ENCODE measurements at regions not wholly inside any gene's neighbourhood (a gene's known extent, or its start where the extent isn't known, plus 50 kb on each side); places are given as distances from the start of the nearest gene placed in this dataset.
A peak's percentile ranks its signal among the peaks of the same experiment; 100 is the strongest.

DNA sequence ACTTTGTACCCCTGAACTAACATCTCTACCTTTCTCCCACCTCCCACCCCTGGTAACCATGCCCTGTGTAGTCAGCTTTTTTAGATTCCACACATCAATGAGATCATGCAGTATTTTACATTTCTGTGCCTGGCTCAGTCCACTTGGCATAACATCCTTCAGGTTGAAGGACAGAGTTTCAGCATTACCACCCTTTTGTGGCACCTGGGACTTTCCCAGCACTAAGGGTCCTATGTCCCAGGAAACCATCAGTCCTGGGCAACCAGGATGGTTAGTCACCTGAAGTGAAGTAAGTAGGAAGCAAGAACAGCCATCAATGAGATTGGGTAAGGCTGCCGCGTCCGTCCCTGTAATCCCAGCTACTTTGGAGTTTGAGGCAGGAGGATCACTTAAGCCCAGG, 370.6 kb downstream of the SIPA1L2 start:
- Histone ChIP-seq H3K4me1 (no peaks in the 10 kb centered on the region), H3K79me2 (ENCODE audit: low read depth) (no peaks in the 10 kb centered on the region), H4K20me1 (ENCODE audit: low read depth) (no peaks in the 10 kb centered on the region), H3K9ac (no peak overlapping the region), H3K27ac (no peak overlapping the region), H3K36me3 (no peaks in the 10 kb centered on the region), H3K9me3 (ENCODE audit: low read depth) (no peaks in the 10 kb centered on the region), H3K4me3 (no peak overlapping the region), H3K4me2 (no peak overlapping the region), H3K27me3 (peaks cover 17% of the 10 kb centered on the region), H3F3A (ENCODE audit: low read depth) (no peaks in the 10 kb centered on the region), H2AFZ (replicated peaks) (no peak overlapping the region)
- peaks cover under 1% of the 10 kb centered on the region for H3K4me1 Mint-ChIP-seq
- H3K4me3 Mint-ChIP-seq, result no peak overlapping the region
- peaks cover 5% of the 10 kb centered on the region for H3K27me3 Mint-ChIP-seq (ENCODE audit: insufficient read depth, low read depth)
- TF ChIP-seq EZH2phosphoT487 (IDR thresholded peaks at IDR 0.05), result no peak
- TF ChIP-seq, protein P1, sequence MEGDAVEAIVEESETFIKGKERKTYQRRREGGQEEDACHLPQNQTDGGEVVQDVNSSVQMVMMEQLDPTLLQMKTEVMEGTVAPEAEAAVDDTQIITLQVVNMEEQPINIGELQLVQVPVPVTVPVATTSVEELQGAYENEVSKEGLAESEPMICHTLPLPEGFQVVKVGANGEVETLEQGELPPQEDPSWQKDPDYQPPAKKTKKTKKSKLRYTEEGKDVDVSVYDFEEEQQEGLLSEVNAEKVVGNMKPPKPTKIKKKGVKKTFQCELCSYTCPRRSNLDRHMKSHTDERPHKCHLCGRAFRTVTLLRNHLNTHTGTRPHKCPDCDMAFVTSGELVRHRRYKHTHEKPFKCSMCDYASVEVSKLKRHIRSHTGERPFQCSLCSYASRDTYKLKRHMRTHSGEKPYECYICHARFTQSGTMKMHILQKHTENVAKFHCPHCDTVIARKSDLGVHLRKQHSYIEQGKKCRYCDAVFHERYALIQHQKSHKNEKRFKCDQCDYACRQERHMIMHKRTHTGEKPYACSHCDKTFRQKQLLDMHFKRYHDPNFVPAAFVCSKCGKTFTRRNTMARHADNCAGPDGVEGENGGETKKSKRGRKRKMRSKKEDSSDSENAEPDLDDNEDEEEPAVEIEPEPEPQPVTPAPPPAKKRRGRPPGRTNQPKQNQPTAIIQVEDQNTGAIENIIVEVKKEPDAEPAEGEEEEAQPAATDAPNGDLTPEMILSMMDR (IDR thresholded peaks at IDR 0.05), result no peak
- no peak for TF ChIP-seq EZH2 (IDR thresholded peaks at IDR 0.05)
- no peak for DNase-seq (ENCODE audit: low spot score)
- H3K36me3 Mint-ChIP-seq, result no peaks in the 10 kb centered on the region
- no peaks in the 10 kb centered on the region for H3K9me3 Mint-ChIP-seq
- no peak overlapping the region for H3K27ac Mint-ChIP-seq

DNA sequence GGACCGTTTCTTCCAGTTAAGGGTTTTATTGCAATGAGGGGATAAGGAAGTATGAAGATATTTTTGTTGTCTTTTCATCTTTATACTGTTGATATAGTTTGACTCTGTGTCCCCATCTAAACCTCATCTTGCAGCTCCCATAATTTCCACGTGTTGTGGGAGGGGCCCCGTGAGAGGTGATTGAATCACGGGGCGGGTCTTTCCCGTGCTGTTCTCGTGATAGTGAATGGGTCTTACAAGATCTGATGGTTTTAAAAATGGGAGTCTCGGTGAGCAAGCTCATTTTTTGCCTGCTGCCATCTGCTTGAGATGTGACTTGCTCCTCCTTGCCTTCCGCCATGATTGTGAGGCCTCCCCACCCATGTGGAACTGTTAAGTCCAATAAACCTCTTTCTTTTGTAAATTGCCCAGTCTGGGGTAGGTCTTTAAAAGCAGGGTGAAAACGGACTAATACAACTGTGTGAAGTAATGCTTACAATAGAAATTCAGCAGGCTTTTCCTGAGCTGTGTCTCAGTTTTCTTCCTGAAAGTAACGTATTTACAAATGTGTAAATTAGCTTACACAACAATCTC, 377.3 kb downstream of the SIPA1L2 start:
- Mint-ChIP-seq H3K4me1 (peaks cover 38% of the 10 kb centered on the region), H3K27me3 (ENCODE audit: insufficient read depth, low read depth) (peaks cover 2% of the 10 kb centered on the region), H3K36me3 (no peaks in the 10 kb centered on the region), H3K27ac (no peak overlapping the region), H3K4me3 (no peak overlapping the region), H3K9me3 (no peaks in the 10 kb centered on the region)
- Histone ChIP-seq H3F3A (ENCODE audit: low read depth) (peaks cover 38% of the 10 kb centered on the region), H3K36me3 (no peaks in the 10 kb centered on the region), H3K4me2 (peak overlapping the region; percentile 41), H3K4me1 (peaks cover 55% of the 10 kb centered on the region), H4K20me1 (ENCODE audit: low read depth) (no peaks in the 10 kb centered on the region), H3K9ac (no peak overlapping the region), H3K9me3 (ENCODE audit: low read depth) (no peaks in the 10 kb centered on the region), H3K27ac (no peak overlapping the region), H3K4me3 (no peak overlapping the region), H3K79me2 (ENCODE audit: low read depth) (no peaks in the 10 kb centered on the region), H2AFZ (replicated peaks) (peak overlapping the region; percentile 65), H3K27me3 (peaks cover 45% of the 10 kb centered on the region)
- DNase-seq (ENCODE audit: low spot score), result peak; percentile 24
- no peak for TF ChIP-seq EZH2 (IDR thresholded peaks at IDR 0.05)

DNA sequence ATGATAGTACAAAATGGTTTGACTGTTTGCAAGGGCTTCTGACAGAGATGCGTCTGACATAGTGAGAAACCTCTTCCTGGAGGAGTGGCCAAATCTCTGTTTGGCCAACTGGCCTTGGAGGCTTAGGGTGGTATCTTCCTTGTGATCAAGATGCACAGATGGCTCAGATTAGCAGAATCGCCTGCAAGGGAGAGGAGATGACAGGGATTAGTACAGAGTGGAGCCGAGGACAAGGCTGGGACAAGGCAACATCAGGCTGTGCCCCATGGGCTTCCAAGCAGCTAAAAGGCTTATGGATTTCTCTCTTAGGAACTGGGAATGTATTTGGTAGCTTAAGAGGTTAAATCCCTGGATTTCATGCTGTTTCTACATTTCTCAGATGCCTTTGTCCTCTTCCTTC, 379.1 kb downstream of the SIPA1L2 start:
- peaks cover 2% of the 10 kb centered on the region for H3K9me3 Mint-ChIP-seq
- H3K9ac ChIP-seq, result no peak overlapping the region
- H3K4me1 Mint-ChIP-seq, result peaks cover 38% of the 10 kb centered on the region
- H2AFZ ChIP-seq (replicated peaks), result no peak overlapping the region
- H3K4me3 Mint-ChIP-seq, result no peak overlapping the region
- no peaks in the 10 kb centered on the region for H3K9me3 ChIP-seq (ENCODE audit: low read depth)
- H4K20me1 ChIP-seq (ENCODE audit: low read depth), result no peaks in the 10 kb centered on the region
- H3K27me3 Mint-ChIP-seq (ENCODE audit: insufficient read depth, low read depth), result peaks cover 2% of the 10 kb centered on the region
- peak; percentile 59 for DNase-seq (ENCODE audit: low spot score)
- H3K4me1 ChIP-seq, result peaks cover 55% of the 10 kb centered on the region
- TF ChIP-seq, protein P1 (IDR thresholded peaks at IDR 0.05), result no peak
- TF ChIP-seq EZH2phosphoT487 (IDR thresholded peaks at IDR 0.05) (no peak), EZH2 (IDR thresholded peaks at IDR 0.05) (no peak)
- peaks cover 38% of the 10 kb centered on the region for H3F3A ChIP-seq (ENCODE audit: low read depth)
- H3K36me3 ChIP-seq, result no peaks in the 10 kb centered on the region
- peaks cover 57% of the 10 kb centered on the region for H3K27me3 ChIP-seq
- H3K27ac Mint-ChIP-seq, result no peak overlapping the region
- H3K4me3 ChIP-seq, result no peak overlapping the region
- H3K27ac ChIP-seq, result no peak overlapping the region
- H3K36me3 Mint-ChIP-seq, result no peaks in the 10 kb centered on the region
- H3K4me2 ChIP-seq, result peak overlapping the region; percentile 42
- no peaks in the 10 kb centered on the region for H3K79me2 ChIP-seq (ENCODE audit: low read depth)
